Mononuclear cell (primary cell): ENCODE measurements at regions not wholly inside any gene's neighbourhood (a gene's known extent, or its start where the extent isn't known, plus 50 kb on each side); places are given as distances from the start of the nearest gene placed in this dataset.

ENCODE experiments used
- H3K27me3 ChIP-seq: 2 replicates; pipeline ENCODE4 v1.6.0; 2011; ENCODE audit warnings: low read length, control low read depth; ENCODE audit not compliant: insufficient read depth
- H3K4me1 ChIP-seq: 2 replicates; pipeline ENCODE4 v1.5.1; 2011; ENCODE audit warnings: mild to moderate bottlenecking, low read length, control low read depth; ENCODE audit not compliant: insufficient read depth
- H3K4me3 ChIP-seq: 2 replicates; pipeline ENCODE4 v1.5.1; 2011; ENCODE audit warnings: mild to moderate bottlenecking, low read length, moderate library complexity
- H3K9me3 ChIP-seq: 2 replicates; pipeline ENCODE4 v1.5.1; 2011; ENCODE audit warnings: low read depth, mild to moderate bottlenecking, control low read depth, low read length

DNA sequence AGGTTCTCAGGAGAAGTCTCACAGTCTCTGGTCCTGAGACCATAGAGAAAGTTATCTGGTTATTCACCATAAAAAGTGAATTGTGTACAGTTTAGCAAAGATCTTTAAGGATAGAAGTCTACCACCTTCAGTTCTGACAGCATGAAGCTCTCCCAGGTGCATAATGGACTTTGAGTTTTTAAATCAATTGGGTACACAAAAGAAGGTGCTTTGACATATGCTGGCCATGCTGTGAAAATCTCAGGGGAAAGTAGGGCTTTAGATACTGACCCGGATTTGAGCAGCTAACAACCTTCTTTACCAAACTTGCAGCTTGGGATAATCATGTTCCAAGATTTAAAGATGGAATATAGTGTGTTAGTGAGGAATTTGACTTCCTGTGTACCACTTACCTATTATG lies 264.2 kb downstream of the ZSWIM6 start:
- Histone ChIP-seq H3K9me3 (no peaks in the 10 kb centered on the region), H3K27me3 (no peaks in the 10 kb centered on the region), H3K4me1 (no peaks in the 10 kb centered on the region), H3K4me3 (no peak overlapping the region)

DNA sequence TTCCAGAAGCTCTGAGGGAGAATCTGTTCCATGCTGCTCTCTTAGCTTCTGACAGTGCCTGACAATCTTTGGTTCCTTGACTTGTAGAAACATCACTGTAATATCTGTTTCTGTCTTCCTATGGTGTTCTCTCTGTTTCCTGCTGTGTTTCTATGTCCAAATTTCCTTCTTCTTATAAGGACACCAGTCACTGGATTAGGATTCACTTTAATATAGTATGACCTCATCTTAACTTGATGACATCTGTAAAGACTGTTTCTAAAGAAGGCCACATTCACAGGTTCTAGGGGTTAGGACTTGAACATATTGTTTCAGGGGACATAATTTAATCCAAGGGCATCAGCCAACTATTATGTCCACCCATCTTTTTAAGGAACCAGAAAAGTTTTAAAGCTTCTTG lies 265.6 kb downstream of the ZSWIM6 start:
- Histone ChIP-seq H3K4me3 (no peak overlapping the region), H3K9me3 (no peaks in the 10 kb centered on the region), H3K27me3 (no peaks in the 10 kb centered on the region), H3K4me1 (no peaks in the 10 kb centered on the region)

DNA sequence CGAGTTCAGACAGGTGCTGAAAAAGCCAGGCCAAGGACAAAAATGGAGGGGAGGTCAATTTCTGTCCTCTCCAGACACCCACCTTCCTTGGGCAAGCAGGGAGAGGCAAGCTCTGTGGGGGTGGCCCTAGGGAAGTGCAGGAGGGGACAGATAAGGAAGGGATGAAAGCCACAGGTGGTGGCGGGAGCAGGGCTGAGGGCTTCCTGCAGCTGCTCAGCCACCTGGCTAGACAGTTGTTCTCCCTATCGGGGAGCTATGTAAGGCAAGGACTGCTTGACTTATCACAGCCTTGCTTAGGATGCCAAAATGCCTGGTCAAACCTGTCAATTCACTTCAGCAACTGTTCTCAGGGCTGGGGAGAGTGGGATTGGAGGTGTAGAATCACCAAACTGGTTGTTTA lies 266.1 kb downstream of the ZSWIM6 start:
- no peaks in the 10 kb centered on the region for H3K4me1 ChIP-seq
- no peak overlapping the region for H3K4me3 ChIP-seq
- H3K27me3 ChIP-seq, result no peaks in the 10 kb centered on the region
- H3K9me3 ChIP-seq, result no peaks in the 10 kb centered on the region

DNA sequence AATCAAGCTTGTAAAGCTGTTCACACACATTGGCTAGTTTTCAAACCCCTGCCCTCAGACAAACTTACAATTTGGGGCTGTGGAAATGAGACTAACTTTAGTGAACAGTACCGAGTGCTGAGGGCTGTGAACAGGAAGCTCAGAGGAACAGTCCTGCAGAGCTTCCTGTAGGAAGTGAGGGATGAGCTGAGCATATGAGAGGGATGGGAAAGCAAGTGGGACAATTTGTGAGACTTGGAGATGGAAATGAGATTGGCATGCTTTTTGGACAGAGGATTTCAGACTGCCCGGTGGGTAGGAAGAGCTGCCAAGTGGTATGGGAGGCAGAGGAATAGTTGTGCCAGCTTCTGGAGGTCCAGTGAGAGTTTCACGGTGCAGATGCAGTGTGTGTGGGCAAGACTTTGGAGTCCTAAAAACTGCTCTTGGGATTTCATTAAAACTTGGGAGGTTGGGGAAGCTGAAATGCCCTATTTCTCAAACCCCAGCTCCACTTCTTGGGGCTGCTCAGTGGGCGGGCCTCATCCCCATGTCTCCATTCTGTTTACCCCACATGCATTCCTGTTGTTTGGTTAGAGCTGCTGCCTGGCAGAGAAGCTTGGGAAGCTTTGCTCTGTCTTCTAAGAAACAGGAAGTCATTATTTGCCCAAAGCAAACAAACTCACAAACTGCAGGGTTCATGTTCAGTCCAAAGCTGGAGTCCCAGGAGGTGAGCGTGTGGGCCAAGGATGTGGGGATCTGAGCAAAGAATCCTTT lies 267.5 kb downstream of the ZSWIM6 start:
- Histone ChIP-seq H3K27me3 (no peaks in the 10 kb centered on the region), H3K9me3 (no peaks in the 10 kb centered on the region), H3K4me1 (no peaks in the 10 kb centered on the region), H3K4me3 (no peak overlapping the region)

DNA sequence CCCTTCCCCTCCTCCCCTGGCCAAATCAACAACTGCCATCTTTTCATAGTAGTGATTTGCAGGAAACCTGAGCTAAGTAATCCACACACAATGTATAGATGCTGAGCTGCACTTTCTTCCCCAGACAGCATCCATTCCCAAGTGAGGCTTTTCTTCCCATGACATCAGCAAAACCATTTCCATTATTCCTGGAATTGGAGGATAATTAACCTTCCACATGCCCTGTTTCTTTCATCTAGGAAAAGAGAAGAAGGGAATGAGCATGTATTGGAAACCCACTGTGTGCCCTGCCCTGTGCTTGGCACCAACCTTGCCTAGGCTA lies 268.0 kb downstream of the ZSWIM6 start:
- Histone ChIP-seq H3K27me3 (no peaks in the 10 kb centered on the region), H3K4me1 (no peaks in the 10 kb centered on the region), H3K4me3 (no peak overlapping the region), H3K9me3 (no peaks in the 10 kb centered on the region)

DNA sequence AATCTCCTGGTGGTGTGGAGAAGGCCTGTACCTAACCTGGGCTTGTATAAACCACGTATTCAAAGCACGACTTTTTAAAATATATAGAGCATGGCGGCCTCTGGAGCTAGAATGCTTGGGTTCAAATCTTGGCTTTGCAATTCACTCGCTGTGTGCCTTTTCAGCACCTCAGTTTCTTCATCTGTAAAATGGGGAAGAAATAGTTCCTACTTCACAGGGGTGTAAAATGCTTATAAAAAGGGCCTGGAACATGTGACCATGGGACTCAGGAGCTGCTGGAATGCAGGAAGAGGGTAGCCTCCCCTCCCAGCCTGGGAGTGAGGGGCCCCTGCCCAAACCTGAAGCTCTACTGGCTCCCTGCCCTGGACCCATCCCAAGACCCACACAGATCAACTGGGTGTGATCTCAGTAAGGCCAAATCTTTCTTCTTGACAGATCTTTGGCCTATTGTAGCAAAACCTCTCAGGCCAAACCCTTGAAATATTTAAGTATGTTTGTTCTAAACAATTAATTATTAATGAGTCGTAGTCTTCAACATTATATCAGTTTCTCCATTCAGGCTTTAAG lies 269.0 kb downstream of the ZSWIM6 start:
- Histone ChIP-seq H3K4me3 (no peak overlapping the region), H3K4me1 (no peaks in the 10 kb centered on the region), H3K9me3 (no peaks in the 10 kb centered on the region), H3K27me3 (no peaks in the 10 kb centered on the region)

DNA sequence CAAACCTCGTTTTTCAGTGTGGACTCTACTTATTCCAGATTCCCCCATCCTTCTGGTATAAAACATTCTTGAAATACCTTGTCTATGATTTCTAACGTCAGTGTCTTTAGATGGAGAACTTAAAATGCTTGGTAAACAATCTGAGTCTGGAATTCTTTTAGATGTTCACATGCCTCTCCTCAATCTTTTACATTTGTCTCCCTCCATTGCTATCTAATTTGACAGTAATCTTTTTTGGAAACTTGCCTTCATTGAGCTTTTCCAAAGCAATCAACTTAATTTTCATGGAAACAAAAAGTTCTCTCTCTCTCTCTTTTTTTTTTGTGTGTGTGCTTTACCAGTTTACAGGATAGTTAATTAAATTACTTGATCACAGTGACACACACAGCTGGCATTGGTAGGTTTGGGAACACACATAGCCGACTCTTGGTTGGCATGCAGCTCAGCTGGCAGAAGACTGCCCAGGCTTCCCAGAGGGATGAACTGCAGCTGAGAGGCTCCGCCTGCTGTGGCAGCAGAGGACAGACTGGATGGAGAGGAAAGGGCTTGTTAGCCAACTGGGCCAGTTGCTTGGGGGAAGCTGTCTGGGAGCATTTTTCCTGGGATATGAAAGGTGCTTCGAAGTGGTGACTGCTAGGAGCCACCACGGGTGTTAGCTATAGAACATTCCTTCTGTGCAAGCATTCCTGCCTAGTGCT lies 271.3 kb downstream of the ZSWIM6 start:
- H3K9me3 ChIP-seq, result no peaks in the 10 kb centered on the region
- no peaks in the 10 kb centered on the region for H3K27me3 ChIP-seq
- no peaks in the 10 kb centered on the region for H3K4me1 ChIP-seq
- no peak overlapping the region for H3K4me3 ChIP-seq

DNA sequence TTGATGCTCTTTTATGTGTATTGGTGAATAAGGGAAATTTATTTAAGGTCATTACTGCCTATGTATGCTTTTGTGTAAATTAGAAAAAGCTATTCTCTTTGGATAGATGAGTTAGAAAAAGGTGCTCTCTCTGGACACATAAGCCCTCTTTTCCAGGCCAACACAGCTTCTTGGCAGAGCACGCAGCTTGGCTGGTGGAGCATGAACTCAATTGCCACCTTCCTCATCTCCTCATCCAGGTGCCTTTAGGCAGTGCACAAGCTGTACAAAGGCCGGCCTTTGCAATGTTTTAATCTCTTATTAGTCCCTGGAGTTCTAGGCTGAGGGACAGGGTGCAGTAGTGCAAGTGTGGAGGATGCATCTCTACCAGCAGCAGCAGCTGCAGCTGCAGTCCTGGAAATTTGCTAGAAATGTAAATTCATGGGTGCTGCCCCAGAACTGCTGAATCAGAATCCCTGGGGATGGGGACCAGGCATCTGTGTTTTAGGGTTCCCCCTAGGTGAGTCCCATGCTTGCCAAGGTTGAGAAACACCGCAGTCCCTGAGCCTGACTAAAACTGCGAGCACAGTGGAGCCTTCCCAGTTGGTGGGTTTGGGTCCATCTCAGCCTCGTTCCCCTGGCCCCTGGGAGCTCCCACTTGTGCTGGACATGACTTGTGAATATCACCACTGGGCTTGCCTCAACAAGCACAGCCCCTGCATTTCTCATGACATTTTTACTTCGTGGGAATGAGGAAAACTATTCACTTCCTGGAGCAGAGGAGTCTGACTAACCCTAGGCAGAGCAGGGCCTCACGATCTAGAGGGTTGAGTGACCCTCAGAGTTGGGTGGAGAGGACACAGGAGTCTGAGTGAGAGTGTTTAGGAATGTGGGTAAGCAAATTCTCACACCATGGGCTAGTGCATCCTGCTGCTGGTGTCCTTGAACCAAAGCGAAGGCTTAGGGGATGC lies 272.3 kb downstream of the ZSWIM6 start:
- Histone ChIP-seq H3K27me3 (no peaks in the 10 kb centered on the region), H3K9me3 (no peaks in the 10 kb centered on the region), H3K4me1 (no peaks in the 10 kb centered on the region), H3K4me3 (no peak overlapping the region)

DNA sequence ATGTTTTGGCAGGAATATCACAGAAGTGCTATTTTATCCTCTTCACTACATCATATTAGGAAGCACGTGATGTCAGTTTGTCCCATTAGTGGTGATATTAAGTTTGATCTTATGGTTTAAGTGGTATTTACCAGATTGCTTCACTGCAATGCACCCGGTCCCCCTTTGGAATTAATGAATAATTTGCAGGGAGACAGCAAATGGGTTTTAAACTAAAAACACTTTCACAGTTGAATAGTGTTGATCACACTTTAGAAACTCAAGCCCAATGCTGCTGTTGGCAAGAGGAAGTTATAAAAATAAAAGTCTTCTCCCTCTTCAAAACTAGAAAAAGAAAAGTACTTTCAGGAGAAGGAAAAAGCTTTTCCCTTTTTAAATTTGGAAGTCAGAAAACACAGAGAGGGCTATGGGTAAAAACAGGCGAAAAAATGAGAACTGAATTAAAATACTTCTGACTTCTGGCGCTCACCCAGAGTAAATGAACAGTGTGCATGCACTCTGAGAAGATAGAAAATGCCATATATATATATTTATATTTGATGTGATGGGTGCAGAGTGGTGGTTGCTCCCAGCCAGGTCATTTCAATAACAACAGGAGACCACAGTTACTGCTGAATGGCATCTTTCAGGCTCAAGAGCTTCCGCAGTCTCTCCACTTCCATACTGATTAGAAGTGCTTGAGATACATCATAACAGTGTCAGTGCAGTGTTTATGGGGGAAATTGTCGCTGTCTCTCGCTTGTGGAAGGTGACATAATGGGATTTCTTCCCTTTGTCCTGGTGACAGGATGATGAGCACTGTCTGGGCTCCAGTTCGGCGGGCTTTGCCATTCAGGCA lies 278.0 kb downstream of the ZSWIM6 start:
- no peak overlapping the region for H3K4me3 ChIP-seq
- H3K4me1 ChIP-seq, result no peaks in the 10 kb centered on the region
- no peaks in the 10 kb centered on the region for H3K9me3 ChIP-seq
- H3K27me3 ChIP-seq, result no peaks in the 10 kb centered on the region

DNA sequence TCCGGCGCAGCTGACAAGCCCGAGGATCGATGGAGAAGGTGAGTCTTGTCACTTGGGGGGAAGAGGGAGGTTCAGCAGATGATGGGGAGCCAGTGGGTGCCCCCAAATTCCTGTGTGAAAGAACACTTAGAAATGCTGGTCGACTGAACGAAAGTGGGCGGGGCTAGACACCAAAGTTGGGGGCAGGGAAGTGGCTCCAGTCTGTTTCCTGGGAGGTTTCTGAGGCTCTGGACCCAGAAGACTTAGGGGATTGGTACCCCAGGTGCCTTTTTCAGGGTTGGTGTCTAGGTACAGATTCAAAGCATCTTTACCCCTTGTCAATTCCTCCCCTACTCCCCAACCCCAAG lies 278.6 kb downstream of the ZSWIM6 start:
- Histone ChIP-seq H3K4me1 (no peaks in the 10 kb centered on the region), H3K27me3 (no peaks in the 10 kb centered on the region), H3K9me3 (no peaks in the 10 kb centered on the region), H3K4me3 (no peak overlapping the region)

DNA sequence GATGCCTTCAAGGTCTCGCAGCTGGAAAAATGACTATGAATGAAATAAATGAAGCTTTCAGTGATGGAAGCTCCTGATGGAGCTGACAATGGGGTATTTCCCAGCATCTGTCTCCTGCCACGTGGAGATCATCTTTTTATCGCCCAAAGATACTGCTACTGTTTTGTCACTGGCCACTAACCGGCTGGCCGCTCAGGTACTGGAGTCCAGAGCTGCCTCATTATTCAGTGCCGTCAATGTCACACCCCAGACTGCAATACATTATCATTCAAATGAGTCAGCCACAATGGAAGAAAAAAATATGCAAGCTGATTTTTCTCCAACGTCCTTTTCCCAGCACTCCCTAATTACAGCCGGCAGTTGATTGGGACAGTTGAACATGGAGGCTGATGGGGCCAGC lies 280.4 kb downstream of the ZSWIM6 start:
- Histone ChIP-seq H3K4me3 (no peak overlapping the region), H3K4me1 (no peaks in the 10 kb centered on the region), H3K27me3 (no peaks in the 10 kb centered on the region), H3K9me3 (no peaks in the 10 kb centered on the region)

DNA sequence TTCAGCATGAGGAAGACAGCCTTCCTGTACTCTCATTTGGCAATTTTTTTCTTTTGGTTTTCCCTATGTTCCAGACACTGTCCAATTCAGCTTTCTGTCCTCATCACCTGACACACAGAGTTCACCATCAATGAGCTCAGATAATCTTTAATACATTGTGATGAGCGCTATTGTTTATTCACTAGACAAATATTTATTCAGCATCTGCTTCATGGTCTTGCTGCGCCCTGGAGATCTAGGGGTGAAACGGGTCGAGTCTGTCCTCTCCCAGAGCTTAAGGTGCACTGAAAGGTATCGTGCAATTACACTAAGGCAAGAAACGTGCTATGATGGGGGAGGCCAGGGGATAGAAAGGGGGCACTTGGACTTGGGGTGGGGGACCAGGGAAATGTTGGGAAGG lies 281.6 kb downstream of the ZSWIM6 start:
- H3K4me1 ChIP-seq, result no peaks in the 10 kb centered on the region
- H3K4me3 ChIP-seq, result no peak overlapping the region
- no peaks in the 10 kb centered on the region for H3K27me3 ChIP-seq
- no peaks in the 10 kb centered on the region for H3K9me3 ChIP-seq

DNA sequence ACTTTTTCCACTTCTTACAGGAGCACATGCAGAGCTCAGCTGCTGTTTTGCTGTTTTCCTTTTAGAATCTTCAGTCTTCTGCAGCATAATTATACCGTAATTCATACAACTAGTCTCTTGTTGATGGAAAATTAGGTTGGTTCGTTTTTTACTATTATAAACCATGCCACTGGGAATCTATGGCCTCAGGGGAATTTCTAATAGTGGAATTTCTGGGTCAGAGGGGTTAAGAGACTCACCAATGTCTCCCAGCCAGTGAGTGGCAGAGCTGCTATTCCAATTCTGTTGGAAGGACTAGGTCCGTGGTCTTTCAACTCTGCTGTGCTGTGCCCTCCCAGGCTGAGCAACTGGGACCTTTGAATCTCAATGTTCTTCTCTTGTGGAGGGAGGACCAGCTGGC lies 282.5 kb downstream of the ZSWIM6 start:
- Histone ChIP-seq H3K4me1 (peaks cover 3% of the 10 kb centered on the region), H3K4me3 (no peak overlapping the region), H3K27me3 (no peaks in the 10 kb centered on the region), H3K9me3 (no peaks in the 10 kb centered on the region)

DNA sequence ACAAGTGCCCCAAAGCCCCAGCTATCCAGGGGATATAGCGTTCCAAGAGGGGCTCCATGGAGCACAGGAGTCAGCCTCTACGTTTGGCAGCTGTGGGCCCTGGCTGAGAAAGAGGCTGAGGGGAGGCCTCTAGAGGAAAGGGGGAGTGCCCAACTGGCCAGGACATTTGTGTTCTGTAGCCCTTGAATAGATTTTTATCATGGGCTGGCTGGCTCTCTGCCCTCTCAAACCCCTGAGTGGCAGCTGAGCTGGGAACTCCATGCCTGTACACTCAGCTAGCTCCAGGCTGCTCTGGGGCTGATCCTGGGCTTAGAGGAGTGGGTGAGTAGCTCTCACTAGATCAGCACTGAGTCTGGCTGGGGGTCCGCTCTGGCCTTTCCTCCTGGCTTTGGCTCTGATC lies 285.0 kb downstream of the ZSWIM6 start:
- no peaks in the 10 kb centered on the region for H3K9me3 ChIP-seq
- peaks cover 5% of the 10 kb centered on the region for H3K4me1 ChIP-seq
- H3K27me3 ChIP-seq, result no peaks in the 10 kb centered on the region
- no peak overlapping the region for H3K4me3 ChIP-seq
